GM21529 (cell line): ENCODE measurements at regions not wholly inside any gene's neighbourhood (a gene's known extent, or its start where the extent isn't known, plus 50 kb on each side); places are given as distances from the start of the nearest gene placed in this dataset.
"Not testable (repeated sequence)": the region's sequence is repeated elsewhere in the genome, so short reads cannot be mapped to it uniquely, and the experiment has no call there.

Source experiments
- ATAC-seq: cut with Tn5 transposase; IDR thresholded peaks from one replicate; pipeline ENCODE4 v1.9.1; 2021; ENCODE audit not compliant: unreplicated experiment

- no peak for ATAC-seq
Measured at GRCh38 chr9:7481570-7481969, 318.0 kb downstream of the DMAC1 start.

DNA sequence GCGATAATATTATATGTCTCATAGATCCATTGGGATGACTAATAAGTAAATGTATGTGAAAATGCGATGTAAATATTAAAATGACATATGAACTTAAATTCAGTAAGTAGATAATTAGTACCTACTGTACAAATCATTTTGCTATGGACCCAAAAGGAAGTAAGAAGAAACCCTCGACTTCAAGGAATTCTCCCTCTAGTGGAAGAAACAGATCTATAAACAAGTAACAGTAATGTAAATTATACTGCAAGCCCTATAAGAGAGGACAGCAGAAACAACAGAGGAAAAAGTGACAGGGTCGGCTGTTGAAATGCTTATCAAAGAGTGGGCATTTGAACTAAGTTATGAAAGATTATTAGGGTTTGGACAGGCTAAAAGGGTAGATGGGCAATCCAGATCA, 320.3 kb downstream of the DMAC1 start:
- ATAC-seq, result no peak

DNA sequence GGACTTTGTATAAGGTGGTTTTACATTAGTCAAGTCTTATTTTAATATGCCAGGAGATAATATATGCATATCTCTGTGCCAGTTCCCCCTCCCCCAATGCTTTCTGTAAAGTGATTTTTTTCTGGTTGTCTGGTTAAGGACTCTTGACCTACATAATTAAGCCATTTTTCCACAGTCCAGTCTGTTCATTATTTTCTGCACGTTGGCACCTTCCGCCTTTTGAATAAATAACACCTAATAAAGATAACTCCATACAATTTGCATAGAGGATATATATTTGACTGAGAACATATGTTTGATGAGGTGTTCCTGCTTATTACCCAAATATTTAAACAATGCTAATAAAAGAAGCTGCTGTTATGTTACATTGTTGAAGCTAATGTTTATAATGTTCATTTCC, 320.9 kb downstream of the DMAC1 start:
- no peak for ATAC-seq

GRCh38 chr9:7467186-7467585, 332.4 kb downstream of the DMAC1 start:
- no peak for ATAC-seq

DNA sequence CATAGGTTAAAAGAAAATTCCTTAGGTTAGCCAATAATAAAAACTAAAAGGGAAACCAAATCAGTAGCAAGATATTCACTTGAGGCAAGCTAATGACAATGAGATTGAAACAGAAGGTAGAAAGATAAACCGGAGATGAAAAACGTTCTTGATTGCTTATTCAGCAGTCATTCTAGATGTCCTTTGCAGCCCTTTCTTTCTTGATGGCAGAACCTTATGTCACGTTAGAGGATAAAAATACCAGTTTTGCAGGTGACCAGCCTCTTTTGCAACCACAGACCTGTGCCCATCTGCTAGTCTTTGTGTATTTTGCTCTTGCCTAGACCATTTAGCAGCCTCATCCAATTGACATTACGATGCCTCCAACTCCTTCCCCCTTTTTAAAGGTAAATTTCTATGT, 337.8 kb downstream of the DMAC1 start:
- ATAC-seq, result no peak

GRCh38 chr9:7456793-7457530, 342.6 kb downstream of the DMAC1 start:
- ATAC-seq, result no peak

GRCh38 chr9:7456377-7456776, 343.2 kb downstream of the DMAC1 start:
- ATAC-seq, result no peak

DNA sequence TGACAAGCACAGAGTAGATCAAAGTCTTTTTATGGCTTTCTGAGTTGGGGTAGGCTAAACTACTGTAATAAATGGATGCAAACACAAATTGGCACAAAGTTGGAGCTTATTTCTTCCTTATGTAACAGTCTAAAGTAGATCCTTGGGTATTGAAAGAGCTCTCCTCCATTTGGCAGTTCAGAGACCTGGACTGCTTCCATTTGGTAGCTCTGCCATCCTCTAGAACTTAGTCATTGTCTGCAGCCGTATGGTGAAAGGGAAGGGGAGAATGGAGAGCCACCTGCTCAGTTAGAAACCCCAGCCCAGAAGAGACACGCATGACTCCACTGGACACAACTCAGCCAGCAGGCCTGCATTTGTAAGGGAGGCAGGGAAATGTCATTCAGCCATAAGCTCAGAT, 345.0 kb downstream of the DMAC1 start:
- ATAC-seq, result no peak

DNA sequence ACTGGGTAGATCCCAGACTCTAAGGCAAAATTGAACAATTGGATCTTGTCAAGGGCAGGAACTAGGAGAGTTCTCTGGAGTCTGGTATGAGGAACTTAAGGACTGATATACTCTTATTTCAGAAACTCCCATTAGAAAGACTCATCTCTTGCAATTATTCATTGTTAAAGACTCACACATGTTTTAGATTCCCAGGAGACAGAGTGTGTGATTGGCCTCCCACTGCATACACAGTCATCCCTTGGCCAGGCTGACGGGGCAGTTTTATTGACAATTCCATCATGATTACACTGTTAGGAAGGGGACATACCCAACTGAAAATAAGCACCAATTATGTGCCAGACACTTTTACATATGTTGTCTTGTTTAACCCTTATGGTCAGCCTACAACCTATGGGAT, 347.2 kb downstream of the DMAC1 start:
- no peak for ATAC-seq

DNA sequence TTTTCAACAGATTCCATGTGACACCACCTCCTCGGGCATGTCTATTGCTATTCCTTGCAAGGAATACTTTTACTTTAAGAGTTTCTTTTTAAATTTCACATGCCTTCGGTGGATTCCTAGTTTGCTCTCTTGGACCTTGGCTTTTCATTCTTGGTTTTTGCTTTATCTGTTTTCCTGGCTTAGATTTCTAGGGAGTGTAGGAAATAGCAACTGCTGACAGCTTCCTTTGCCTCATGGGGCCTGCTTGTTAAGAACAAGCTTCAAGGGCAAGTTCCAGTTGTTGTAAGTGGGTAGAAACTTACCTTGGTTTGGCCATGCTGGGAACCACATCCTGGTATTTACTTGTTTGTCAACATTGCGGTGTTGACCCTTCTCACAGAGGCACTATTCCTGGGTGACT, 348.5 kb downstream of the DMAC1 start:
- ATAC-seq, result no peak

DNA sequence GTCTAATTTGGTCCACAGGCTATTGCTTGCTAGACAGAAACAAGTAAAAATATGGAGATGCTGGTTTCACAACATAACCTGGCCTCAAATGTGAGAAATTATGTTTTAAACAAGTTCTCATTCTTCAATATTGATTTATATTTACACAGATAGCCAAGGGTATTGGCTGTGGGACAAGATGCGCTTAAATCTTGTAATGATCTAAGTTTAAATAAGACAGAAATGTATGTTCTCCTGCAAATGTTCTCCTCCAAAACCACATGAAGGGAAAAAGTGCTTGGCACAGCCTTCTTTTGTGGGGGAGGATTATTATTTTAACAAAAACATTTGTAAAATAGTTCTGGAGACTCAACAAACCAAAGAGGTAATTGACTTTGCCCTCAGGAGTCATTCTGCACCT, 356.0 kb downstream of the DMAC1 start:
- no peak for ATAC-seq

DNA sequence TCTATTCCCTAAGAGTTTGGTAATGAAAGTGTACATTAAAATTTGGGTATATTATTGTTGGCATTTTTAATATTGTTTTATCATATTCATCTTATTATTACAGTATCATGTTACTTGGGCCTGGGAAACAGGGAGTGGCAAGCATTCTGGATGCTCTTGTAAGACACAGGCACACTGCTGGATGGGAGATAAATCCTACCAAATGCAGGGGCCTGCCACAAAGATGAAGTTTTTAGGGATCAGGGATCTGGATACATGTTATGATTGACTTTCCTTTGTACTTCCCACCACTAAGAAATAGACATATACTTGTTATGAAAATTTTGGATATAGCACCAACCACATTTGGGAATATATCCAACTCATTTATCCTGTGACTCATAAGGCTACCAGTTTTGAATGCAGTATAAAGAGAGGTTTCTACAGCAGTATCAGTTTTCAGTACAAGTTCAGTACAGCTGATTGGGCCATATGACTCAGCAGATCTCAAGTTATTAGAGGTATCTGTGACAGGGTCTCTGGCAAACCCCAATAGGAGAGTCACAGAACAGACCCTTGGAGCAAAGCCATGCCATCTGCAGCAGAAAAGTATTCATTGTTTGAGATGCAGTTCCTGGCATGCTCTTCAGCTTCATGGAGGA, 360.1 kb downstream of the DMAC1 start:
- no peak for ATAC-seq

DNA sequence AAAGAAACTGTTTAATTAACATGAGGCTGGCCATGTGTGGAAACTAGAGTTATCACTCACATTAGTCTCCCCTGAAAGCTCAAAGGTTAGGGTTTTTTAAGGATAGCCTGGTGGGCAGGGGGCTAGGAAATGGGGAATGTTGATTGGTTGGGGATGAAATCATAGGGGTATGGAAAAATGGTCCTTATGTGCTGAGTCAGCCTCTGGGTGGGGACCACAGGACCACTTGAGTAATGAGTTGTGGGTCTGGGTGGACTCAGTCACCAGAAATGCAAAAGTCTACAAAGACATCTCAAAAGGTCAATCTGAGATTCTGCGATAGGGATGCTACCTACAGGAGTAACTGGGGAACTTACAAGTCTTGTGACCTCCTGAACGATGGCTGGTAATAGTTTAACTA, 362.8 kb downstream of the DMAC1 start:
- no peak for ATAC-seq

GRCh38 chr9:7433508-7434292, 365.9 kb downstream of the DMAC1 start:
- ATAC-seq, result no peak

- ATAC-seq, result no peak
Measured at GRCh38 chr9:7432989-7433388, 366.6 kb downstream of the DMAC1 start.

GRCh38 chr9:7417397-7417796, 382.2 kb downstream of the DMAC1 start:
- ATAC-seq, result not testable (repeated sequence)

- ATAC-seq, result no peak
Measured at GRCh38 chr9:7415836-7416235, 383.7 kb downstream of the DMAC1 start.

DNA sequence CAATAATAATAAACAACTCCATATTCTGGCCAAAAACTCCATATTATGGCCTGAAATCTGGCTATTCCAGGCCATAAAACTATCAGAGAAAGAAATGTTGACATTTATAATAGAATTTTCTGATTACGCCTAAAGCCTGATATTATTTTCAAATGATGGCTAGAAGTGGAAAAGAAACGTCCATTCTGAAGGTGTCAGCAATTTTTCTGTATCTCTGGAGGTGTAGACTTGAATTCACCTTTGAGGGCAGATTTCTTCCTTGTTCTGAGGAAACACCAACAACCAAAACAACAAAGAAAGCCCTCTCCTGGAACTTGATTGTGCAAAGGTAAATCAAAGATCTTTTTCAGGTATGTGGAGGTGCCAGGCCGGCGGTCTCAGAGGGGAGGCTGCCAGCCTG, 390.7 kb downstream of the DMAC1 start:
- no peak for ATAC-seq

DNA sequence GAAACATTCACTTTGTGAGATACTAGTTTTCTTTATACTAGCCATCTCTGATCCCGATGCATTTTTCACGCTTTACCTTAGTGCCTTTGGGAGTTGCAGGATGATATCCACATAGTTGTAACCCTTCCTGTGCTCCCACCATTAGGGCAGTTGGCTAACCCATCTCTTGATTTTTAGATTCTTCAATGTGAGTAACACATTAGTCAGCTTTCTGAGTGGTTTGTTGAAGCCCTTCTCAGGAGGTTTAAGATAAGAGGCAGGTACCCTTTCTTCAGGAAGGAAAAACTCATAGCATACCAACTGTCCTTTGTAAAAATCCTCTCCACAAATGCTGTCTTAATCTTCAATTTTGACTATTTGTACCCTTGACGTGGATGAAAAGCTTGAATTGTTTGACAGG, 392.3 kb downstream of the DMAC1 start:
- ATAC-seq, result no peak

DNA sequence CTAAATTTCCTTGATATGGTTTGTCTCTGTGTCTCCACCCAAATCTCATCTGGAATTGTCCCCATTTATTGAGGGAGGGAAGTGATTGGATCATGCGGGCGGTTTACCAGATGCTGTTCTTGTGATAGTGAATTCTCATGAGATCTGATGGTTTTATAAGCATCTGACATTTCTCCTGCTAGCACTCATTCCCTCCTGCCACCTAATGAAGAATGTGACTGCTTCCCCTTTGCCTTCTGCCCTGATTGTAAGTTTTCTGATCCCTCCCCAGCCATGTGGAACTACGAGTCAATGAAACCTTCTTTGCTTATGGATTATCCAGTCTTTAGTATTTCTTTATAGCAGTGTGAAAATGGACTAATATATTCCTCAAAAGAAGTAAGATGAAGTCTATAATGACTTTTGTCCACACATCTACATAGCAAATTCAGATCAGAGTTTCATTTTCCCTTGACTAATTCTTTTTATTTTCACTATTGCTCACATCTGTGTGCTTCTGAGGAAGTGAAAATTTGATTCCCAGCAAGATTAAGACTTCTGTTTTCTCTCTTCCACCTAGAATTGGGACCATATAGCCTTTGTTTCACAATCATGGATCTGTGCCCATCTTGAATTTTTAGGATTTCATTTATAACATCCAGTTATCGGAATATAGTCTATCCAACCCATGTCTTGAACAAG, 393.5 kb downstream of the DMAC1 start:
- ATAC-seq, result peak; percentile 79

- no peak for ATAC-seq
Measured at GRCh38 chr9:7403839-7404487, 395.6 kb downstream of the DMAC1 start.
